HepG2 (cell line): ENCODE measurements at regions not wholly inside any gene's neighbourhood (a gene's known extent, or its start where the extent isn't known, plus 50 kb on each side); places are given as distances from the start of the nearest gene placed in this dataset.

Source experiments
- FOXA1 ChIP-seq, 2 experiments: fragments of 450-650 bp in 1 of 2; sonication (generic) in 1 of 2; formaldehyde crosslinking in 1 of 2; IDR thresholded peaks; 2 replicates each; pipeline versions ENCODE4 v1.4.0 to v1.6.1; 2016 to 2020; ENCODE audit warnings: missing genetic modification reagents in 1 of 2
- FOXP4 ChIP-seq: sonication (generic); formaldehyde crosslinking; IDR thresholded peaks from 2 replicates; pipeline ENCODE4 v1.4.0; 2020; ENCODE audit warnings: missing genetic modification reagents
- GRHL1 ChIP-seq: sonication (generic); formaldehyde crosslinking; conservative IDR thresholded peaks from 2 replicates; pipeline ENCODE4 v1.8.0; 2022; ENCODE audit warnings: missing genetic modification reagents
- JUNB ChIP-seq: sonication (generic); formaldehyde crosslinking; IDR thresholded peaks from 2 replicates; pipeline ENCODE4 v1.8.0; 2022; ENCODE audit warnings: missing genetic modification reagents, mild to moderate bottlenecking, borderline replicate concordance
- MEIS1 ChIP-seq: sonication (generic); formaldehyde crosslinking; IDR thresholded peaks from 2 replicates; pipeline ENCODE4 v1.9.0; 2021; ENCODE audit warnings: mild to moderate bottlenecking, missing genetic modification reagents, moderate library complexity, borderline replicate concordance
- MIER2 ChIP-seq: IDR thresholded peaks from 2 replicates; pipeline ENCODE4 v1.6.1; 2016; ENCODE audit warnings: missing biosample characterization, missing genetic modification reagents
- MXD3 ChIP-seq: IDR thresholded peaks from 2 replicates; pipeline ENCODE4 v1.6.1; 2016; ENCODE audit warnings: mild to moderate bottlenecking, missing biosample characterization, missing genetic modification reagents
- NKX3-1 ChIP-seq: sonication (generic); formaldehyde crosslinking; IDR thresholded peaks from 2 replicates; pipeline ENCODE4 v1.5.0; 2020; ENCODE audit warnings: missing genetic modification reagents
- TCF7L2 ChIP-seq: IDR thresholded peaks from 2 replicates; pipeline ENCODE4 v1.6.1; 2011; ENCODE audit warnings: mild to moderate bottlenecking, low read depth, low read length, moderate library complexity
- TEAD3 ChIP-seq: optimal IDR thresholded peaks from 2 replicates; pipeline ENCODE3; 2016; ENCODE audit warnings: borderline replicate concordance
- TGIF2 ChIP-seq: IDR thresholded peaks from 2 replicates; pipeline ENCODE4 v1.6.1; 2016; ENCODE audit warnings: control low read depth, missing compliant biosample characterization
- ZFP41 ChIP-seq: sonication (generic); formaldehyde crosslinking; IDR thresholded peaks from 2 replicates; pipeline ENCODE4 v1.4.0; 2020; ENCODE audit warnings: mild to moderate bottlenecking, missing genetic modification reagents, borderline replicate concordance
- ZNF138 ChIP-seq: sonication (generic); formaldehyde crosslinking; IDR thresholded peaks from 2 replicates; pipeline ENCODE4 v1.5.0; 2020; ENCODE audit warnings: mild to moderate bottlenecking, low read depth, missing genetic modification reagents
- ZNF260 ChIP-seq: sonication (generic); formaldehyde crosslinking; IDR thresholded peaks from 2 replicates; pipeline ENCODE4 v1.4.0; 2020; ENCODE audit warnings: missing genetic modification reagents, low read depth, mild to moderate bottlenecking, borderline replicate concordance
- ZNF580 ChIP-seq: IDR thresholded peaks from 2 replicates; pipeline ENCODE4 v1.6.1; 2016; ENCODE audit warnings: low read depth, borderline replicate concordance
- ZNF7 ChIP-seq: IDR thresholded peaks from 2 replicates; pipeline ENCODE4 v1.6.1; 2016; ENCODE audit warnings: missing biosample characterization, missing genetic modification reagents
- ZNF75D ChIP-seq: sonication (generic); formaldehyde crosslinking; IDR thresholded peaks from 2 replicates; pipeline ENCODE4 v1.8.1; 2023; ENCODE audit warnings: missing genetic modification reagents, mild to moderate bottlenecking, borderline replicate concordance
- TF ChIP-seq, protein P1 (sequence below): sonication (generic); formaldehyde crosslinking; IDR thresholded peaks from 2 replicates; pipeline ENCODE4 v1.9.0; 2021; ENCODE audit warnings: missing genetic modification reagents, borderline replicate concordance
- TF ChIP-seq, protein P2 (sequence below): sonication (generic); formaldehyde crosslinking; IDR thresholded peaks from 2 replicates; pipeline ENCODE4 v1.8.0; 2022; ENCODE audit warnings: mild to moderate bottlenecking, missing genetic modification reagents, moderate library complexity
- TF ChIP-seq, protein P3 (sequence below): sonication (generic); formaldehyde crosslinking; IDR thresholded peaks from 2 replicates; pipeline ENCODE4 v1.8.0; 2022; ENCODE audit warnings: mild to moderate bottlenecking, missing genetic modification reagents; ENCODE audit not compliant: insufficient replicate concordance

- TF ChIP-seq, protein P1, sequence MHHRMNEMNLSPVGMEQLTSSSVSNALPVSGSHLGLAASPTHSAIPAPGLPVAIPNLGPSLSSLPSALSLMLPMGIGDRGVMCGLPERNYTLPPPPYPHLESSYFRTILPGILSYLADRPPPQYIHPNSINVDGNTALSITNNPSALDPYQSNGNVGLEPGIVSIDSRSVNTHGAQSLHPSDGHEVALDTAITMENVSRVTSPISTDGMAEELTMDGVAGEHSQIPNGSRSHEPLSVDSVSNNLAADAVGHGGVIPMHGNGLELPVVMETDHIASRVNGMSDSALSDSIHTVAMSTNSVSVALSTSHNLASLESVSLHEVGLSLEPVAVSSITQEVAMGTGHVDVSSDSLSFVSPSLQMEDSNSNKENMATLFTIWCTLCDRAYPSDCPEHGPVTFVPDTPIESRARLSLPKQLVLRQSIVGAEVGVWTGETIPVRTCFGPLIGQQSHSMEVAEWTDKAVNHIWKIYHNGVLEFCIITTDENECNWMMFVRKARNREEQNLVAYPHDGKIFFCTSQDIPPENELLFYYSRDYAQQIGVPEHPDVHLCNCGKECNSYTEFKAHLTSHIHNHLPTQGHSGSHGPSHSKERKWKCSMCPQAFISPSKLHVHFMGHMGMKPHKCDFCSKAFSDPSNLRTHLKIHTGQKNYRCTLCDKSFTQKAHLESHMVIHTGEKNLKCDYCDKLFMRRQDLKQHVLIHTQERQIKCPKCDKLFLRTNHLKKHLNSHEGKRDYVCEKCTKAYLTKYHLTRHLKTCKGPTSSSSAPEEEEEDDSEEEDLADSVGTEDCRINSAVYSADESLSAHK (CRISPR knock-in tag): no peak
- TF ChIP-seq ZNF7 (no peak), ZNF138 (CRISPR knock-in tag) (no peak), FOXP4 (CRISPR knock-in tag) (0 out of 2 replicates have a peak, but pooled peaks have one; percentile 31), TGIF2 (peak; percentile 84), JUNB (CRISPR knock-in tag) (no peak), NKX3-1 (no peak), TCF7L2 (no peak), MIER2 (peak; percentile 31; the same call in 1 of the 2 replicates), GRHL1 (CRISPR knock-in tag) (no peak), ZNF580 (CRISPR knock-in tag) (peak; percentile 22; the same call in 1 of the 2 replicates), ZNF260 (no peak), TEAD3 (CRISPR knock-in tag) (no peak), ZFP41 (CRISPR knock-in tag) (no peak), MXD3 (CRISPR knock-in tag) (no peak), FOXA1 (IDR thresholded peaks at IDR 0.05) (no peak), FOXA1 (CRISPR knock-in tag; IDR thresholded peaks at IDR 0.05) (0 out of 2 replicates have a peak, but pooled peaks have one; percentile 22), ZNF75D (CRISPR knock-in tag) (no peak), MEIS1 (CRISPR knock-in tag) (no peak)
- TF ChIP-seq, protein P2, sequence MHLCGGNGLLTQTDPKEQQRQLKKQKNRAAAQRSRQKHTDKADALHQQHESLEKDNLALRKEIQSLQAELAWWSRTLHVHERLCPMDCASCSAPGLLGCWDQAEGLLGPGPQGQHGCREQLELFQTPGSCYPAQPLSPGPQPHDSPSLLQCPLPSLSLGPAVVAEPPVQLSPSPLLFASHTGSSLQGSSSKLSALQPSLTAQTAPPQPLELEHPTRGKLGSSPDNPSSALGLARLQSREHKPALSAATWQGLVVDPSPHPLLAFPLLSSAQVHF (CRISPR knock-in tag): no peak
- TF ChIP-seq, protein P3, sequence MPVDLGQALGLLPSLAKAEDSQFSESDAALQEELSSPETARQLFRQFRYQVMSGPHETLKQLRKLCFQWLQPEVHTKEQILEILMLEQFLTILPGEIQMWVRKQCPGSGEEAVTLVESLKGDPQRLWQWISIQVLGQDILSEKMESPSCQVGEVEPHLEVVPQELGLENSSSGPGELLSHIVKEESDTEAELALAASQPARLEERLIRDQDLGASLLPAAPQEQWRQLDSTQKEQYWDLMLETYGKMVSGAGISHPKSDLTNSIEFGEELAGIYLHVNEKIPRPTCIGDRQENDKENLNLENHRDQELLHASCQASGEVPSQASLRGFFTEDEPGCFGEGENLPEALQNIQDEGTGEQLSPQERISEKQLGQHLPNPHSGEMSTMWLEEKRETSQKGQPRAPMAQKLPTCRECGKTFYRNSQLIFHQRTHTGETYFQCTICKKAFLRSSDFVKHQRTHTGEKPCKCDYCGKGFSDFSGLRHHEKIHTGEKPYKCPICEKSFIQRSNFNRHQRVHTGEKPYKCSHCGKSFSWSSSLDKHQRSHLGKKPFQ: no peak
These were observed 53.1 kb upstream of the ULK4 start (continued) for GRCh38 chr3:42014921-42015533.
